ENCODE measurements at regions not wholly inside any gene's neighbourhood (a gene's known extent, or its start where the extent isn't known, plus 50 kb on each side); places are given as distances from the start of the nearest gene placed in this dataset.

GRCh38 chrX:68999356-68999755, 165.9 kb downstream of the PJA1 start:
- 10% methylated on average over 4 of the region's 4 CpGs for WGBS (ENCODE audit: insufficient coverage, insufficient replicate concordance, low lambda C conversion rate, missing lambda C conversion rate)
- no peaks in the 10 kb centered on the region for H3K79me2 ChIP-seq (ENCODE audit: control insufficient read depth, insufficient read depth, low read length)
- no peaks in the 10 kb centered on the region for H4K20me1 ChIP-seq (ENCODE audit: control insufficient read depth, insufficient read depth)
- no peak overlapping the region for H2AFZ ChIP-seq (ENCODE audit: control insufficient read depth, low read depth, low read length)
- H3K27ac ChIP-seq (ENCODE audit: control insufficient read depth, insufficient read depth): no peak overlapping the region
- H3K4me1 ChIP-seq (ENCODE audit: control insufficient read depth, insufficient read depth, low read length): no peaks in the 10 kb centered on the region
- H3K9me3 ChIP-seq (replicated peaks; ENCODE audit: control insufficient read depth, insufficient read depth, low read length): no peaks in the 10 kb centered on the region
- H3K4me2 ChIP-seq (ENCODE audit: control insufficient read depth, insufficient read depth): no peak overlapping the region
- no peak overlapping the region for H3K4me3 ChIP-seq
- ChIA-PET RAD21 (ENCODE audit: unreplicated experiment) (no interaction called here), SMC1A (ENCODE audit: uncharacterized antibody, unreplicated experiment) (no interaction called here), POLR2A (no interaction called here), CTCF (no interaction called here)
- no peaks in the 10 kb centered on the region for H3K36me3 ChIP-seq (ENCODE audit: control insufficient read depth in 2 of 2, insufficient read depth in 2 of 2, low read length in 1 of 2)
- FAIRE-seq: no peak
- intact Hi-C loops (cut with micrococcal nuclease; ENCODE audit: unreplicated experiment): no loop called here
- no peak for TF ChIP-seq SIX5 (IDR thresholded peaks at IDR 0.05; ENCODE audit: low read depth, low read length, severe bottlenecking)
- TF ChIP-seq EP300 (IDR thresholded peaks at IDR 0.05; ENCODE audit: borderline replicate concordance in 1 of 2, control insufficient read depth in 1 of 2, low read depth in 2 of 2, low read length in 2 of 2): no peak
- no peak for TF ChIP-seq HDAC2 (IDR thresholded peaks at IDR 0.05)
- no peak for TF ChIP-seq GABPA (IDR thresholded peaks at IDR 0.05; ENCODE audit: low read depth)
- no peak for TF ChIP-seq SRF (IDR thresholded peaks at IDR 0.05; ENCODE audit: low read depth in 2 of 2, low read length in 2 of 2)
- TF ChIP-seq PML (IDR thresholded peaks at IDR 0.05; ENCODE audit: low read length): no peak
- TF ChIP-seq ZNF217 (IDR thresholded peaks at IDR 0.05): no peak
- TF ChIP-seq SMAD5 (IDR thresholded peaks at IDR 0.05; ENCODE audit: low read depth): no peak
- TF ChIP-seq ZNF24 (IDR thresholded peaks at IDR 0.05): no peak
- no peak for TF ChIP-seq RAD51 (IDR thresholded peaks at IDR 0.05)
- no peak for TF ChIP-seq NFXL1 (IDR thresholded peaks at IDR 0.05; ENCODE audit: borderline replicate concordance)
- TF ChIP-seq HCFC1 (IDR thresholded peaks at IDR 0.05; ENCODE audit: low read length): no peak
- no peak for TF ChIP-seq RELA (IDR thresholded peaks at IDR 0.05; ENCODE audit: borderline replicate concordance, partially characterized antibody)
- peaks cover 0 to 3% of the 10 kb centered on the region in 2 experiments; a peak in 3 of 4 replicates for H3K27me3 ChIP-seq (replicated peaks in 1 of 2; ENCODE audit: control insufficient read depth in 2 of 2, insufficient read depth in 2 of 2, low read length in 1 of 2)
- no peak for DNase-seq (ENCODE audit: low read depth, low spot score)
- no peak overlapping the region for H3K9ac ChIP-seq (ENCODE audit: control insufficient read depth, insufficient read depth, low read length)
- in situ Hi-C loops (cut with MboI): no loop called here
- no peak for ATAC-seq
- BruUV-seq (replicated peaks): no TSS peak

Data from GM12878 (cell line).